HCT116 (cell line): ENCODE measurements at regions not wholly inside any gene's neighbourhood (a gene's known extent, or its start where the extent isn't known, plus 50 kb on each side); places are given as distances from the start of the nearest gene placed in this dataset.

Source experiments
- ATAC-seq: fragments of 200-7000 bp; cut with Tn5 transposase; 2 replicates; pipeline ENCODE4 v1.9.1; 2020; ENCODE audit warnings: mild to moderate bottlenecking, moderate library complexity
- BruUV-seq: library from RNA; stranded (reverse); fragments of 400-500 nt; replicated peaks from 2 replicates; lab custom pipeline; 2021; lab: Mats Ljungman, UMichigan
- CTCF ChIA-PET: fragments of 300-600 bp; sonication (Branson Sonifier 250); formaldehyde crosslinking; loops from one replicate; lab custom pipeline; 2021; ENCODE audit warnings: antibody characterized with exemption; lab: Charles Lee
- POLR2A ChIA-PET: fragments of 300-600, 350-600 bp; sonication (Branson Sonifier 250); formaldehyde crosslinking; loops from one replicate; lab custom pipeline; 2021; ENCODE audit warnings: antibody characterized with exemption; lab: Charles Lee
- RAD21 ChIA-PET, 2 experiments: fragments of 300-600 bp; sonication (Branson Sonifier 250); formaldehyde crosslinking; loops; one replicate each; lab custom pipeline; 2023; ENCODE audit warnings: low total read pairs in 2 of 2; ENCODE audit not compliant: uncharacterized antibody in 2 of 2, unreplicated experiment in 2 of 2, low non-redundant PET in 1 of 2; lab: Charles Lee
- DNase-seq: peaks from one replicate; pipeline ENCODE4 v3.0.0-alpha.2; 2010; ENCODE audit warnings: low read depth, low spot score
- H2AFZ ChIP-seq: fragments of 200-600 bp; shearing (Covaris generic), sonication (generic); 2 replicates; pipeline ENCODE4 v1.6.1; 2017; ENCODE audit warnings: low read depth, mixed run types, mixed read lengths, antibody characterized with exemption, low read length; ENCODE audit not compliant: poor library complexity, severe bottlenecking
- H3K27ac ChIP-seq: 2 replicates; pipeline ENCODE4 v1.5.1; 2012; ENCODE audit warnings: low read depth, low read length
- H3K27me3 ChIP-seq: fragments of 200-600 bp; sonication (generic); 2 replicates; pipeline ENCODE4 v1.6.1; 2016; ENCODE audit warnings: mixed run types, low read length, mixed read lengths; ENCODE audit not compliant: insufficient read depth
- H3K36me3 ChIP-seq, 2 experiments: fragments of 200-500 bp in 1 of 2; fragments of 200-600 bp in 1 of 2; sonication (Bioruptor generic) in 1 of 2; sonication (generic) in 1 of 2; 2 replicates each; pipeline versions ENCODE4 v1.5.1 to v1.6.1; 2014 to 2016; ENCODE audit warnings: low read length in 2 of 2, inconsistent platforms in 1 of 2, mixed read lengths in 1 of 2, mixed run types in 1 of 2; ENCODE audit not compliant: insufficient read depth in 2 of 2, control insufficient read depth in 1 of 2
- H3K4me1 ChIP-seq, 2 experiments: fragments of 200-600 bp in 1 of 2; sonication (generic) in 1 of 2; 2 replicates each; pipeline versions ENCODE4 v1.5.1 to v1.6.1; 2012 to 2017; ENCODE audit warnings: low read length in 2 of 2, inconsistent platforms in 1 of 2, mild to moderate bottlenecking in 1 of 2, mixed read lengths in 1 of 2, mixed run types in 1 of 2, moderate library complexity in 1 of 2; ENCODE audit not compliant: insufficient read depth in 2 of 2, control insufficient read depth in 1 of 2
- H3K4me2 ChIP-seq: fragments of 200-600 bp; sonication (generic); 2 replicates; pipeline ENCODE4 v1.6.1; 2017; ENCODE audit warnings: mixed run types, low read length, mixed read lengths
- H3K4me3 ChIP-seq, 2 experiments: fragments of 200-600 bp in 1 of 2; sonication (generic) in 1 of 2; replicated peaks in 1 of 2; 2 replicates each; pipeline ENCODE4 v1.5.1; 2011 to 2016; ENCODE audit warnings: low read length in 2 of 2, control low read depth in 1 of 2, low read depth in 1 of 2, mild to moderate bottlenecking in 1 of 2, mixed read lengths in 1 of 2, mixed run types in 1 of 2
- H3K79me2 ChIP-seq: fragments of 200-600 bp; sonication (generic); 2 replicates; pipeline ENCODE4 v1.6.1; 2017; ENCODE audit warnings: mild to moderate bottlenecking, mixed run types, low read length, moderate library complexity, mixed read lengths; ENCODE audit not compliant: insufficient read depth
- H3K9ac ChIP-seq: fragments of 200-600 bp; sonication (generic); 2 replicates; pipeline ENCODE4 v1.6.1; 2016; ENCODE audit warnings: low read length, mixed read lengths
- H3K9me2 ChIP-seq: fragments of 200-600 bp; sonication (generic), shearing (Covaris generic); 2 replicates; pipeline ENCODE4 v1.6.1; 2017; ENCODE audit warnings: mixed run types, mild to moderate bottlenecking, moderate library complexity; ENCODE audit not compliant: insufficient read depth
- H3K9me3 ChIP-seq, 2 experiments: fragments of 200-500 bp in 1 of 2; fragments of 200-600 bp in 1 of 2; sonication (Bioruptor generic) in 1 of 2; sonication (generic) in 1 of 2; 2 replicates each; pipeline ENCODE4 v1.6.1; 2014 to 2017; ENCODE audit warnings: low read length in 2 of 2, mixed read lengths in 2 of 2, inconsistent platforms in 1 of 2, low read depth in 1 of 2, mild to moderate bottlenecking in 1 of 2, mixed run types in 1 of 2, moderate library complexity in 1 of 2; ENCODE audit not compliant: control insufficient read depth in 1 of 2, insufficient read depth in 1 of 2
- H4K20me1 ChIP-seq: fragments of 200-600 bp; sonication (generic), shearing (Covaris generic); 2 replicates; pipeline ENCODE4 v1.6.1; 2017; ENCODE audit warnings: mixed run types, mild to moderate bottlenecking, moderate library complexity; ENCODE audit not compliant: insufficient read depth
- CEBPB ChIP-seq: IDR thresholded peaks from 2 replicates; pipeline ENCODE4 v1.6.1; 2012; ENCODE audit warnings: low read depth
- EGR1 ChIP-seq: IDR thresholded peaks from 2 replicates; pipeline ENCODE4 v1.6.1; 2012; ENCODE audit warnings: low read depth
- ELF1 ChIP-seq: IDR thresholded peaks from 2 replicates; pipeline ENCODE4 v1.6.1; 2012; ENCODE audit warnings: low read depth, borderline replicate concordance
- EZH2 ChIP-seq: fragments of 200-600 bp; sonication (generic); IDR thresholded peaks from 2 replicates; pipeline ENCODE4 v1.6.1; 2017; ENCODE audit warnings: antibody characterized with exemption, mixed run types
- FOSL1 ChIP-seq: IDR thresholded peaks from 2 replicates; pipeline ENCODE4 v1.6.1; 2012; ENCODE audit warnings: low read depth
- POLR2A ChIP-seq: IDR thresholded peaks from 2 replicates; pipeline ENCODE4 v1.7.0; 2011; ENCODE audit warnings: borderline replicate concordance; ENCODE audit not compliant: insufficient read depth, insufficient read length; ENCODE audit errors: extremely low read depth
- POLR2AphosphoS5 ChIP-seq: IDR thresholded peaks from 2 replicates; pipeline ENCODE4 v1.6.1; 2011; ENCODE audit warnings: mild to moderate bottlenecking, low read depth, low read length, moderate library complexity
- SIN3A ChIP-seq: IDR thresholded peaks from 2 replicates; pipeline ENCODE4 v1.6.1; 2012; ENCODE audit warnings: low read depth
- TCF7L2 ChIP-seq: IDR thresholded peaks from 2 replicates; pipeline ENCODE4 v1.7.0; 2011; ENCODE audit warnings: borderline replicate concordance, inconsistent platforms; ENCODE audit not compliant: insufficient read depth, insufficient read length; ENCODE audit errors: extremely low read depth
- ZNF274 ChIP-seq: fragments of 200-500 bp; sonication (Bioruptor generic); IDR thresholded peaks from 2 replicates; pipeline ENCODE4 v1.6.1; 2014; ENCODE audit warnings: mild to moderate bottlenecking, low read depth, low read length, inconsistent platforms
- intact Hi-C: fragments of 100-400 bp; cut with micrococcal nuclease; formaldehyde crosslinking; loops from 2 replicates; pipeline ENCODE4 v1.10.0; 2022

GRCh38 chr5:3889412-3890142 is 293.9 kb downstream of the IRX1 start:
- H3K27ac ChIP-seq = no peak overlapping the region
- H3K4me1 ChIP-seq = no peaks in the 10 kb centered on the region
- RAD21 ChIA-PET = no interaction called here
- no peaks in the 10 kb centered on the region for H3K9me2 ChIP-seq
- no peaks in the 10 kb centered on the region for H3K36me3 ChIP-seq
- H3K9me3 ChIP-seq = peaks cover 4 to 21% of the 10 kb centered on the region in 2 experiments; a peak in 2 of 4 replicates
- no peak for TF ChIP-seq FOSL1
- TF ChIP-seq EZH2 = no peak
- TF ChIP-seq TCF7L2 = no peak
- no peak overlapping the region for H2AFZ ChIP-seq
- H3K79me2 ChIP-seq = no peaks in the 10 kb centered on the region
- POLR2A ChIA-PET = no interaction called here
- no peak overlapping the region for H3K9ac ChIP-seq
- ATAC-seq = no peak
- H3K27me3 ChIP-seq = no peaks in the 10 kb centered on the region
- no peak overlapping the region for H3K4me2 ChIP-seq
- intact Hi-C loops = no loop called here
- no peak for DNase-seq
- CTCF ChIA-PET = no interaction called here
- H4K20me1 ChIP-seq = no peaks in the 10 kb centered on the region
- BruUV-seq = no TSS peak
- no peak overlapping the region for H3K4me3 ChIP-seq

DNA sequence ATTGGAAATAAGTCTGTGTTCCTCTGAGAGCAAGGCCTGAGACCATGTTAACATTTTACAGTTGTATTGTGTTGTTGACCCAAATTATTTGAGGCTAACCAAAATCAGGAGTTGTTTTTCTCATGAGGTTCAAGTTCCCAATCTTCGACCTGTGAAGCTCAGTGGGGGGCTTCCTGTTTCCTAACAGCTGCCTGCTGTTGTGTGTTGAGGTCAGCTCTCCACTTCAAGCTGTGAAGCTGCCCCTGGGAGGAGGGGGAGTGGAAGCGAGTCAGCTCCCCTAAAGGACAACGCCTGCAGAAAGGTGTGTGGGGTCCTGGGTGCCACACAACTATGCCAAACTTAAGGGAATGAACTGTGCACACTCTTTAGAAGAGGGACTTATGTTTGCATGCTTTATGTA is 295.5 kb downstream of the IRX1 start:
- no peak overlapping the region for H2AFZ ChIP-seq
- TF ChIP-seq CEBPB = no peak
- no peak for TF ChIP-seq ELF1
- TF ChIP-seq EGR1 = no peak
- TF ChIP-seq ZNF274 = no peak
- no peak for TF ChIP-seq POLR2A
- no peak for TF ChIP-seq FOSL1
- TF ChIP-seq POLR2AphosphoS5 = no peak
- no peak for TF ChIP-seq SIN3A
- H3K4me1 ChIP-seq = no peaks in the 10 kb centered on the region
- no peak overlapping the region for H3K4me3 ChIP-seq
- CTCF ChIA-PET = no interaction called here
- RAD21 ChIA-PET = no interaction called here
- no peaks in the 10 kb centered on the region for H3K36me3 ChIP-seq
- DNase-seq (no peak), ATAC-seq (no peak)
- BruUV-seq = no TSS peak
- no peak overlapping the region for H3K27ac ChIP-seq
- peaks cover 9 to 24% of the 10 kb centered on the region in 2 experiments; a peak in 2 of 4 replicates for H3K9me3 ChIP-seq
- H4K20me1 ChIP-seq = no peaks in the 10 kb centered on the region
- POLR2A ChIA-PET = no interaction called here
- no peaks in the 10 kb centered on the region for H3K9me2 ChIP-seq
- no peak overlapping the region for H3K9ac ChIP-seq
- no peak overlapping the region for H3K4me2 ChIP-seq
- no peaks in the 10 kb centered on the region for H3K27me3 ChIP-seq
- no peaks in the 10 kb centered on the region for H3K79me2 ChIP-seq
- intact Hi-C loops = no loop called here
